Uterus (tissue), 3 donors: ENCODE measurements at regions not wholly inside any gene's neighbourhood (a gene's known extent, or its start where the extent isn't known, plus 50 kb on each side); places are given as distances from the start of the nearest gene placed in this dataset.

Experiments
- DNase-seq, 2 donors: peaks; one replicate each; pipeline ENCODE4 v3.0.0-alpha.2; 2019 to 2020
- H3K27ac ChIP-seq, 2 donors: fragments of 200-600 bp; sonication (generic); 1 replicate in 1 of 2; 2 replicates in 1 of 2; pipeline ENCODE4 v1.5.1; 2016 to 2018
- H3K27me3 ChIP-seq, 2 donors: fragments of 200-600 bp; sonication (generic); one replicate each; pipeline ENCODE4 v1.5.1; 2018 to 2019; ENCODE audit warnings: control low read depth in 1 of 2
- H3K36me3 ChIP-seq, 2 donors: fragments of 200-600 bp; sonication (generic); one replicate each; pipeline ENCODE4 v1.5.1; 2019; ENCODE audit warnings: control low read depth in 1 of 2
- H3K4me1 ChIP-seq, 2 donors: fragments of 200-600 bp; sonication (generic); one replicate each; pipeline ENCODE4 v1.5.1; 2018 to 2019; ENCODE audit warnings: control low read depth in 1 of 2
- H3K4me3 ChIP-seq, 2 donors: fragments of 200-600 bp; sonication (generic); 1 replicate in 1 of 2; 2 replicates in 1 of 2; pipeline ENCODE4 v1.5.1; 2018 to 2019; ENCODE audit warnings: mild to moderate bottlenecking in 1 of 2
- H3K9me3 ChIP-seq, 2 donors: fragments of 200-600 bp; sonication (generic); one replicate each; pipeline ENCODE4 v1.5.1; 2019; ENCODE audit warnings: control low read depth in 1 of 2
- CTCF ChIP-seq, 4 experiments: fragments of 200-600 bp in 2 of 4; fragments of 450-650 bp in 2 of 4; sonication (generic) in 2 of 4; IDR thresholded peaks; one replicate each; pipeline ENCODE4 v1.5.1; 2016 to 2019; ENCODE audit warnings: antibody characterized with exemption in 4 of 4, mild to moderate bottlenecking in 2 of 4, moderate library complexity in 1 of 4
- POLR2A ChIP-seq, 2 donors: fragments of 450-650 bp; IDR thresholded peaks; one replicate each; pipeline ENCODE4 v1.6.1; 2016; ENCODE audit warnings: antibody characterized with exemption in 2 of 2, mild to moderate bottlenecking in 1 of 2, moderate library complexity in 1 of 2
- intact Hi-C: fragments of 100-400 bp; cut with DNase I; formaldehyde crosslinking; loops from one replicate; pipeline ENCODE4 v1.15.1; 2023; ENCODE audit warnings: low total_unique reads
- donor health status: DM: yes; HTN: yes; CAD: no.

- no peak for TF ChIP-seq POLR2A (IDR thresholded peaks at IDR 0.05)
- no peak for TF ChIP-seq CTCF (IDR thresholded peaks at IDR 0.05)
- intact Hi-C loops = no loop called here
- Histone ChIP-seq H3K27ac (peak overlapping the region in 1 of 2 donors; percentile 22), H3K36me3 (no peaks in the 10 kb centered on the region), H3K4me3 (no peak overlapping the region), H3K27me3 (no peaks in the 10 kb centered on the region), H3K9me3 (no peaks in the 10 kb centered on the region), H3K4me1 (no peaks in the 10 kb centered on the region)
- DNase-seq = no peak
These were observed 262.7 kb downstream of the WDR11 start for GRCh38 chr10:121113911-121114310.

- Histone ChIP-seq H3K27ac (no peak overlapping the region), H3K27me3 (no peaks in the 10 kb centered on the region), H3K4me3 (no peak overlapping the region), H3K36me3 (no peaks in the 10 kb centered on the region), H3K4me1 (no peaks in the 10 kb centered on the region), H3K9me3 (no peaks in the 10 kb centered on the region)
- intact Hi-C loops = no loop called here
- no peak for DNase-seq
- no peak for TF ChIP-seq CTCF (IDR thresholded peaks at IDR 0.05)
- no peak for TF ChIP-seq POLR2A (IDR thresholded peaks at IDR 0.05)
These were observed 264.0 kb downstream of the WDR11 start for GRCh38 chr10:121115154-121115553.

GRCh38 chr10:121121462-121121861 lies 270.3 kb downstream of the WDR11 start:
- Histone ChIP-seq H3K27me3 (no peaks in the 10 kb centered on the region), H3K27ac (no peak overlapping the region), H3K4me3 (no peak overlapping the region), H3K9me3 (no peaks in the 10 kb centered on the region), H3K36me3 (no peaks in the 10 kb centered on the region), H3K4me1 (no peaks in the 10 kb centered on the region)
- DNase-seq = no peak
- intact Hi-C loops = no loop called here
- TF ChIP-seq CTCF (IDR thresholded peaks at IDR 0.05) (no peak), POLR2A (IDR thresholded peaks at IDR 0.05) (no peak)

GRCh38 chr10:121127151-121127906 lies 276.2 kb downstream of the WDR11 start:
- Histone ChIP-seq H3K27me3 (no peaks in the 10 kb centered on the region), H3K36me3 (no peaks in the 10 kb centered on the region), H3K4me3 (no peak overlapping the region), H3K27ac (no peak overlapping the region), H3K4me1 (no peaks in the 10 kb centered on the region), H3K9me3 (no peaks in the 10 kb centered on the region)
- intact Hi-C loops = no loop called here
- peak in 1 of 2 donors; percentile 30 for DNase-seq
- TF ChIP-seq POLR2A (IDR thresholded peaks at IDR 0.05) = no peak
- TF ChIP-seq CTCF (IDR thresholded peaks at IDR 0.05) = no peak

GRCh38 chr10:121128164-121128563 lies 277.0 kb downstream of the WDR11 start:
- TF ChIP-seq POLR2A (IDR thresholded peaks at IDR 0.05) = no peak
- TF ChIP-seq CTCF (IDR thresholded peaks at IDR 0.05) = no peak
- Histone ChIP-seq H3K27me3 (no peaks in the 10 kb centered on the region), H3K27ac (no peak overlapping the region), H3K4me3 (no peak overlapping the region), H3K4me1 (no peaks in the 10 kb centered on the region), H3K9me3 (no peaks in the 10 kb centered on the region), H3K36me3 (no peaks in the 10 kb centered on the region)
- intact Hi-C loops = no loop called here
- DNase-seq = no peak
